Small intestine (tissue), 7 donors: ENCODE measurements at regions not wholly inside any gene's neighbourhood (a gene's known extent, or its start where the extent isn't known, plus 50 kb on each side); places are given as distances from the start of the nearest gene placed in this dataset.

ENCODE experiments used
- DNase-seq, 2 donors: peaks; one replicate each; pipeline versions ENCODE4 v3.0.0 to v3.0.0-alpha.2; 2013
- FAIRE-seq: peaks from 2 replicates; lab custom pipeline; 2012; peaks lifted over from hg19 to GRCh38; lab: Jason Lieb, UNC
- H3K27ac ChIP-seq, 3 donors: one replicate each; pipeline ENCODE4 v1.5.1; 2013; ENCODE audit warnings: low read length in 2 of 3, mild to moderate bottlenecking in 2 of 3, control low read depth in 1 of 3, inconsistent platforms in 1 of 3, low read depth in 1 of 3, moderate library complexity in 1 of 3
- H3K27me3 ChIP-seq, 3 donors: one replicate each; pipeline ENCODE4 v1.6.1; 2013; ENCODE audit warnings: low read length in 3 of 3, inconsistent platforms in 1 of 3; ENCODE audit not compliant: control insufficient read depth in 3 of 3, insufficient read depth in 3 of 3
- H3K36me3 ChIP-seq, 3 donors: one replicate each; pipeline ENCODE4 v1.6.1; 2013; ENCODE audit warnings: low read length in 3 of 3, inconsistent platforms in 1 of 3, low read depth in 1 of 3, mild to moderate bottlenecking in 1 of 3, moderate library complexity in 1 of 3; ENCODE audit not compliant: control insufficient read depth in 3 of 3, insufficient read depth in 2 of 3
- H3K4me1 ChIP-seq, 3 donors: one replicate each; pipeline ENCODE4 v1.6.1; 2013; ENCODE audit warnings: low read length in 2 of 3, inconsistent platforms in 1 of 3, low read depth in 1 of 3, mild to moderate bottlenecking in 1 of 3, moderate library complexity in 1 of 3; ENCODE audit not compliant: control insufficient read depth in 3 of 3, insufficient read depth in 2 of 3
- H3K4me3 ChIP-seq, 3 donors: one replicate each; pipeline ENCODE4 v1.5.1; 2013; ENCODE audit warnings: low read length in 3 of 3, control low read depth in 1 of 3, inconsistent platforms in 1 of 3, low read depth in 1 of 3, mild to moderate bottlenecking in 1 of 3, moderate library complexity in 1 of 3
- H3K9me3 ChIP-seq, 2 donors: one replicate each; pipeline ENCODE4 v1.6.1; 2013; ENCODE audit warnings: low read depth in 1 of 2, low read length in 1 of 2; ENCODE audit not compliant: control insufficient read depth in 2 of 2, insufficient read depth in 1 of 2
- WGBS, 3 donors: extraction: QIAGEN DNeasy Blood & Tissue Kit; methylation state at CpG; one replicate each; pipeline ENCODE4 v1.1.7; 2013; 5-methylcytosine and 5-hydroxymethylcytosine counted together
- donor health status: healthy with polysubstance abuse.
- donor health status: control.
- donor health status: control.
- donor health status: Bipolar disorder and iron deficiency.
- donor health status: healthy.

DNA sequence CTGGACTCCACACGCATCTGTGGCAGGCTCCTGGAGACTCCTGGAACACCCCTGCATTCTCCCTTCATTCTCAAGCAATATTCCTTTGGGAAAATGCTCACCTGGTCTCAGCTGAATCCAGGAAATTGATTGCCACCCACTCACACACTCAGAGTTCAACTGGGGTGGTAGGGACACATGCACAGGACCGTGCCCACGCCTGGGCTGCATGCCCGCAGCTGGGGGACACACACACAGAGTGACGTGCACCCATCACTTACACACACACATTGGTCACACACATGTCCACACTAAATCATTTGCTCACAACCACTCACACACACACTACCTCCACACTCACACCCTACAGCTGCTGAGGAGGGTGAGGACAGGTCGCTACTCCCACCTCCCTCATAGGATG, 84.8 kb downstream of the ENGASE start:
- H3K27me3 ChIP-seq: no peaks in the 10 kb centered on the region
- FAIRE-seq (no peak), DNase-seq (no peak)
- WGBS, 3 donors: 61 to 76% (median 63%) methylated on average over 6 of the region's 6 CpGs
- no peaks in the 10 kb centered on the region for H3K4me1 ChIP-seq
- no peaks in the 10 kb centered on the region for H3K9me3 ChIP-seq
- no peak overlapping the region for H3K27ac ChIP-seq
- H3K4me3 ChIP-seq: no peak overlapping the region
- H3K36me3 ChIP-seq: no peaks in the 10 kb centered on the region

DNA sequence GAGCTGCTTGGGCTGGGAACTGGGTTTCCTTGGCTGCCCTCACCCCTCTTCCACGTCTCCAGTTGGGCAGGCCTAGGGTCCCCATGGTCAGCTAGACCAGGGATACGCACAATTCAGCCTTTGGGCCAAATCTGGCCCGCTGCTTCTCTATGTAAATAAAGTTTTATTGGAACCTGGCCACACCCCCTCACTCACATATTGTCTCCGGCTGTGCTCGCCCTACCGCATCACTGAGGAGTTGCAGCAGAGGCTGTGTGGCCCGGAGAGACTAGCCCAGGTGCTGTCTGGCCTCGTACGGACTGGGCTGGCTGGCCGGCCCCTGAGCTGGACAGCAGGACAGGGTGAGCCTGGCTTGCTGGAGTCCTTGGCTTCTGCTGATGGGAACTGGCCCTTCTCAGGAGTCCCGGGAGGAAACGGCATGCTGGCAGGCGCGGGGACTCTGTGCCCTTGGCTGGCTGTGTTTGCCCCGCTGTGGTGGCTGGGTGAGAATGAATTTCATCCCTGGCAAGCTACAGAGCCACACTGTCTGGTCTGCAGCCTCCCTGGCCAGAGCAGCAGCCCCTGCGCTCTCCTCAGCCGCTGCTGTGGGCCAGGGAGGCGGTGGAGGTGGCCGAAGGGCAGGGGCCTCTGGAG, 82.0 kb downstream of the ENGASE start:
- Histone ChIP-seq H3K9me3 (no peaks in the 10 kb centered on the region), H3K27me3 (peaks cover 0 to 5% (median 4%) of the 10 kb centered on the region in 3 donors), H3K27ac (no peak overlapping the region), H3K4me1 (no peaks in the 10 kb centered on the region), H3K4me3 (no peak overlapping the region), H3K36me3 (no peaks in the 10 kb centered on the region)
- no peak for FAIRE-seq
- WGBS, 3 donors: 73 to 76% (median 75%) methylated on average over 18 to 19 of the region's 19 CpGs
- DNase-seq: no peak

DNA sequence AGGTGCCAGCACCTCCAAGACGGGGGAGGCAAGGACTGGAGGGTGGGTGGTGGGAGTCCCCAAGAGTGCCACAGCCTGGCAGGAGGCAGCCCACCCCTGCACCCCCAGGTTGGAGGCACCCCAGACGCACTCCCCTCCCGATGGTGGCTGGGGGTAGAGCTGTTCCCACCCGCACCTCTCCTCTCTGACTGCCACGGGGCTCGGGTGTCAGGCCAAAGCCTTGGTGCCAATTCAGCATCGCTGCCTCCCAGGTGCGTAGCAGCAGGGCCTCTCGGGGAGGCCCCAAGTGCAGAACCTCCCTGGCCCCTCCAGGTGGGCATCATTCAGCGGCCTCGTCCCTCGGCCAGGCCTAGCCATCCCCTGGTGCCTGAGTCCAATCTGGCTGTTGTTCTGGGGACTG, 81.1 kb downstream of the ENGASE start:
- no peaks in the 10 kb centered on the region for H3K9me3 ChIP-seq
- H3K27me3 ChIP-seq: peaks cover 0 to 5% (median 4%) of the 10 kb centered on the region in 3 donors
- WGBS, 3 donors: 71 to 82% (median 76%) methylated on average over 11 to 12 of the region's 12 CpGs
- no peak overlapping the region for H3K4me3 ChIP-seq
- FAIRE-seq: no peak
- H3K36me3 ChIP-seq: no peaks in the 10 kb centered on the region
- no peak for DNase-seq
- no peak overlapping the region for H3K27ac ChIP-seq
- H3K4me1 ChIP-seq: no peaks in the 10 kb centered on the region

DNA sequence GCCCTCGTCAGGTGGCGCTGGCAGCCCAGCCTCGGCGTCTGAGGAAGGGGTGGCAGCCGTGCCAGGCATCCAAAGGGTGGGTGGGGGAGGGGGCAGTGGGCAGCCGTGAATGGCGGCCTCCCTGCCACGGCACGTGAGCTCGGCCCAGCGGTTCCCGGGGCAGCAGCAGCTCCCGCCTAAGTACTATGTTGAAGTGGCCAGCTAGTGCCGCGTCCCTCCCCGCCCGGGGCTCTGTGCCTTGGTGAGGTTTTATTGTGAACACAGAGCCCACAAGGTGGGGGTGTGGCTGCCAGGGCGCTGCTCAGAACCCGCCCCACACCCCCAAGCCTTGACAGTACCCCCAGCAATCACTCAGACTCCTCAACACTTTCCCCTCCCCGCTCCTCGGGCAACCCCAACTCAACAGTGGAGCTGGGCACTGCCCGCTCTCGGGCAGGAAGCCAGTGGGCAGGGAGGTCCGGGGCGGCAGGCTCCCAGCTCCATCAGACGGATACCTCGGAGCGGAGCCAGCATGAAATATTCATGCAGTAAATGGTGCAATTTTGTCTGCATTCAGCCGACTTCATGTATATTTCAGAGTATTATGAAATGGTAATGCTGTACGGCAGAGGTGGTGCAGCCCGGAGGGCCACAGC, 80.4 kb downstream of the ENGASE start:
- no peak overlapping the region for H3K4me3 ChIP-seq

DNA sequence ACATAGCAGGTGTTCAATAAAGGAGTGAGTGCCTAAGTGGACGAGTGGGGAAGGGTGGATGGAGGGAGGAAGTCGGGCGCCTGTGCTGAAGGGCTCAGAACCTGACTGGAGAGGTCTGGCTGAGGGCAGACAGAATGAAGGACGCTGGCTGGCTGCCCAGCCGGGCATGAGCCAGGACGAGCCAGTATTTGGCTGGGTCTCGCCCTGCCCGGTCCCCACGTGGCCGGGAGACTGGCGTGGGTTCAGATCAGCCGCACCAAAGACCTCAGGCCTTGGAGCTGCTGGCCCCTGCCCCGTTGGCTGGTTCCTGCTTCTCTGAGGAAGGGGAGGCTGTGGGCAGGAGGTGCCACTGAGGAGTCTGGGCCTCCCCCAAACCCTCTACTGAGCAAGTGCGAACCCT, 79.8 kb downstream of the ENGASE start:
- Histone ChIP-seq H3K4me3 (no peak overlapping the region), H3K4me1 (no peaks in the 10 kb centered on the region), H3K27ac (no peak overlapping the region), H3K9me3 (no peaks in the 10 kb centered on the region), H3K27me3 (peaks cover 0 to 5% (median 4%) of the 10 kb centered on the region in 3 donors), H3K36me3 (no peaks in the 10 kb centered on the region)
- FAIRE-seq: no peak
- no peak for DNase-seq
- 48 to 64% (median 50%) methylated on average over 13 to 14 of the region's 14 CpGs for WGBS, 3 donors

More for the DNA sequence above, 80.4 kb downstream of the ENGASE start:
- peaks cover 0 to 5% (median 4%) of the 10 kb centered on the region in 3 donors for H3K27me3 ChIP-seq
- no peaks in the 10 kb centered on the region for H3K9me3 ChIP-seq
- no peak overlapping the region for H3K27ac ChIP-seq
- H3K4me1 ChIP-seq: no peaks in the 10 kb centered on the region
- WGBS, 3 donors: 59 to 73% (median 68%) methylated on average over 31 of the region's 31 CpGs
- DNase-seq (no peak), FAIRE-seq (no peak)
- H3K36me3 ChIP-seq: no peaks in the 10 kb centered on the region

DNA sequence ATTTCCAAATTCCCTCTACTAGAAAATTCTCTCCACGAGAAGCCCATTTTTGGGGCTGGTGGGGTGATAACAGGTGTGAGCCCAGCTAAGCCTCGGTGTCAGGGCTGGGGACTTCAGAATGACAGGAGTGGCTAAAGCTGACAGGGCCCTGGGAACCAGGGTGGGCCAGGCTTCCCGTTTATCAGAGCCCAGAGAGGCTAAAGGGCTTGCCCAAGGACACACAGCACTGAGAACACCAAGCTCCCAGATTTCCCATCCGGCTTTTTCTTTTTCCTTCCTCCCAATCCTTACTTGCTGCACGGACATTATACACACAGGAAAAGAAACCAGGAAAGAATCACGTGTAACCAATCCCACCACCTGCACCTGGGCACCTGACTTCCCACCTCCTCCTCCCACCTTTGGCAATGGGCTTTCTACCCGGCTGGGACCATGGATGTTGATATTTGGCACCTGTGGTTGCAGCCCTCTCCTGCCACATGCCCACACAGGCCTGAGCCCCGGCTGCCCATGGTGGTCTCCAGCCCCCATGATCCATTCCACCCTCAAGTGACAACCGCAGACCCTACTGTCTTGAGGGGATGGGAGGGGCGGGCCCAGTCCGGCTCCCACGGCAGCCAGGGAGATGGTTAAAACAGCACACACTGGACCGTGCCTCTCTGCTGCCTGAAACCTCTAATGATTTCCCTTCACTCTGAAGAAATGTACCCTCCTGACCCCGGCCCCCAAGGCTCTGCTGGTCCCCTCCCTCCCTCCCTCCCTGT, 78.9 kb downstream of the ENGASE start:
- no peak overlapping the region for H3K27ac ChIP-seq
- H3K27me3 ChIP-seq: peaks cover 0 to 5% (median 4%) of the 10 kb centered on the region in 3 donors
- no peak for DNase-seq
- no peaks in the 10 kb centered on the region for H3K36me3 ChIP-seq
- no peaks in the 10 kb centered on the region for H3K9me3 ChIP-seq
- no peak overlapping the region for H3K4me3 ChIP-seq
- H3K4me1 ChIP-seq: no peaks in the 10 kb centered on the region
- 42 to 54% (median 43%) methylated on average over 14 of the region's 14 CpGs for WGBS, 3 donors
- FAIRE-seq: no peak

DNA sequence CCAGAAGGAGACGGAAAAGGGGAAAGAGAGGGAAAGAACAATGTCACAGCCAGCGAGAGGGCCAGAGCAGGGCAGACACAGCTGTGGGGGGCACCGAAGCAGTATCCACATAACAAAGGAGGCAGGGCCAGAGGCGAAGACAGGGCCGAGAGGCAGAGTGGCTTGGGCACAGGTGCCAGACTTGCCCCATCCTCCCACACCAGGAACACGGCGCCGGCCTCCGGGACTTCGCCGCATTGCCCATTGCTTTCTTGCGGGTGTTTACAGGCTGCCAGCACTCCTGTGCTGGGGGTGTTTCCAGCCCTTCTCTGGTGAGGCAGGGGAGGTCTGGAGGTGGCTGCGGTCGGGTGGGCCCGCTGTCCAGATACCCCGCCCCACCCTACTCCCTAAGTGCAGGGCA, 78.0 kb downstream of the ENGASE start:
- WGBS, 3 donors: 16 to 25% (median 25%) methylated on average over 15 to 16 of the region's 16 CpGs
- no peak overlapping the region for H3K4me3 ChIP-seq
- peaks cover 0 to 5% (median 4%) of the 10 kb centered on the region in 3 donors for H3K27me3 ChIP-seq
- FAIRE-seq: no peak
- H3K4me1 ChIP-seq: no peaks in the 10 kb centered on the region
- H3K27ac ChIP-seq: no peak overlapping the region
- no peak for DNase-seq
- no peaks in the 10 kb centered on the region for H3K9me3 ChIP-seq
- H3K36me3 ChIP-seq: no peaks in the 10 kb centered on the region

DNA sequence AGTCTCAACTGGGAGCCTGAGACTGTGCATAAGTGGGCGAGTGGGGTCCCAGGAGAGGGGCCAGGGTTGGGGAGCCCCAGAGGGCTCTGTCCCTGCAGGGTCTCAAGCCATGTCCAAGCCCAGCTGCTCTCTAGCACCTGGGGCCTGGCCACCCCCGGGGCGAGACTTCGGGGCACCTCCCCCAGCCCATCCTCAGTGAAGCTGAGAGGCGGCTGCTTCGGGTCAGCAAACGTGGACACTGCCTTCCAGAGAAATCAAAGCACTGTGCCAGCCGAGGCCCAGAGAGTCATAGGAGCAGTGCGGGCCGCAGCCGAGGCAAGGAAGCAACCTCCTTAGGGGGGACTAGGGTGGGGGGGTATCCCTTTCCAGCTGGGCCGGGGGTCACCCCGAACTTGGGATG, 77.5 kb downstream of the ENGASE start:
- 25 to 33% (median 27%) methylated on average over 12 to 13 of the region's 13 CpGs for WGBS, 3 donors
- DNase-seq: no peak
- FAIRE-seq: no peak

More for the DNA sequence above, 77.5 kb downstream of the ENGASE start:
- Histone ChIP-seq H3K27me3 (peaks cover 0 to 5% (median 4%) of the 10 kb centered on the region in 3 donors), H3K27ac (no peak overlapping the region), H3K4me3 (no peak overlapping the region), H3K9me3 (no peaks in the 10 kb centered on the region), H3K4me1 (no peaks in the 10 kb centered on the region), H3K36me3 (no peaks in the 10 kb centered on the region)
